GM12892 (cell line): ENCODE measurements at regions not wholly inside any gene's neighbourhood (a gene's known extent, or its start where the extent isn't known, plus 50 kb on each side); places are given as distances from the start of the nearest gene placed in this dataset.

Experiments
- DNase-seq: peaks from one replicate; pipeline ENCODE4 v3.0.0; 2011; ENCODE audit not compliant: insufficient read length
- FAIRE-seq: peaks from 2 replicates; lab custom pipeline; 2011; peaks lifted over from hg19 to GRCh38; lab: Jason Lieb, UNC
- POLR2A ChIP-seq: IDR thresholded peaks from 2 replicates; pipeline ENCODE4 v1.6.1; 2011; ENCODE audit warnings: low read depth, low read length, control low read depth
- POLR2AphosphoS5 ChIP-seq: IDR thresholded peaks from 2 replicates; pipeline ENCODE4 v1.6.1; 2011; ENCODE audit warnings: low read depth, low read length, control low read depth
- TAF1 ChIP-seq: IDR thresholded peaks from 2 replicates; pipeline ENCODE4 v1.6.1; 2011; ENCODE audit warnings: low read depth, mild to moderate bottlenecking, control low read depth, low read length, borderline replicate concordance

- DNase-seq, result no peak
- no peak for FAIRE-seq
- TF ChIP-seq POLR2A (no peak), POLR2AphosphoS5 (no peak), TAF1 (no peak)
Observed at GRCh38 chr2:45300026-45300750, 290.9 kb upstream of the SIX2 start.

- TF ChIP-seq TAF1 (no peak), POLR2A (no peak), POLR2AphosphoS5 (no peak)
- DNase-seq (no peak), FAIRE-seq (no peak)
Observed at GRCh38 chr2:45299361-45299760, 290.1 kb upstream of the SIX2 start.

GRCh38 chr2:45293182-45293581 is 283.9 kb upstream of the SIX2 start:
- FAIRE-seq (no peak), DNase-seq (no peak)
- no peak for TF ChIP-seq TAF1
- no peak for TF ChIP-seq POLR2AphosphoS5
- no peak for TF ChIP-seq POLR2A

- TF ChIP-seq POLR2A (no peak), TAF1 (no peak), POLR2AphosphoS5 (no peak)
- DNase-seq (no peak), FAIRE-seq (no peak)
Observed at GRCh38 chr2:45291296-45291701, 282.0 kb upstream of the SIX2 start.

- FAIRE-seq (peak; percentile 78), DNase-seq (no peak)
- TF ChIP-seq TAF1 (no peak), POLR2A (no peak), POLR2AphosphoS5 (no peak)
Observed at GRCh38 chr2:45289997-45290709, 280.9 kb upstream of the SIX2 start.

GRCh38 chr2:45288532-45289417 is 279.5 kb upstream of the SIX2 start:
- no peak for TF ChIP-seq TAF1
- no peak for TF ChIP-seq POLR2A
- no peak for TF ChIP-seq POLR2AphosphoS5
- DNase-seq, result no peak
- FAIRE-seq, result peak; percentile 64

GRCh38 chr2:45287045-45287444 is 277.8 kb upstream of the SIX2 start:
- FAIRE-seq (no peak), DNase-seq (no peak)
- TF ChIP-seq TAF1 (no peak), POLR2AphosphoS5 (no peak), POLR2A (no peak)

GRCh38 chr2:45285771-45286390 is 276.6 kb upstream of the SIX2 start:
- no peak for TF ChIP-seq POLR2A
- no peak for TF ChIP-seq POLR2AphosphoS5
- no peak for TF ChIP-seq TAF1
- FAIRE-seq (no peak), DNase-seq (no peak)

- TF ChIP-seq TAF1 (no peak), POLR2AphosphoS5 (no peak), POLR2A (no peak)
- FAIRE-seq (no peak), DNase-seq (no peak)
Observed at GRCh38 chr2:45285311-45285710, 276.1 kb upstream of the SIX2 start.

GRCh38 chr2:45284621-45284995 is 275.4 kb upstream of the SIX2 start:
- no peak for DNase-seq
- TF ChIP-seq TAF1 (no peak), POLR2A (no peak), POLR2AphosphoS5 (no peak)
- FAIRE-seq, result no peak

- no peak for DNase-seq
- TF ChIP-seq TAF1, result no peak
- no peak for TF ChIP-seq POLR2A
- TF ChIP-seq POLR2AphosphoS5, result no peak
- no peak for FAIRE-seq
Observed at GRCh38 chr2:45283764-45284620, 274.7 kb upstream of the SIX2 start.

- TF ChIP-seq POLR2A (no peak), TAF1 (no peak), POLR2AphosphoS5 (no peak)
- FAIRE-seq (no peak), DNase-seq (no peak)
Observed at GRCh38 chr2:45282646-45283045, 273.4 kb upstream of the SIX2 start.
